Cardiac muscle cell (in vitro differentiated cells and primary cell): ENCODE measurements at regions not wholly inside any gene's neighbourhood (a gene's known extent, or its start where the extent isn't known, plus 50 kb on each side); places are given as distances from the start of the nearest gene placed in this dataset.

ENCODE experiments used
- DNase-seq, 2 donors: peaks; one replicate each; pipeline versions ENCODE4 v3.0.0 to v3.0.0-alpha.2; 2010 to 2017; ENCODE audit warnings: low read depth in 1 of 2, low spot score in 1 of 2
- H3K27ac ChIP-seq: fragments of 200-600 bp; sonication (generic); 2 replicates; pipeline ENCODE4 v1.5.1; 2016
- H3K27me3 ChIP-seq: fragments of 200-600 bp; sonication (generic); 2 replicates; pipeline ENCODE4 v1.6.0; 2016; ENCODE audit warnings: control low read depth
- H3K36me3 ChIP-seq: fragments of 200-600 bp; sonication (generic); 2 replicates; pipeline ENCODE4 v1.5.1; 2016; ENCODE audit warnings: control low read depth
- H3K4me1 ChIP-seq: fragments of 200-600 bp; sonication (generic); 2 replicates; pipeline ENCODE4 v1.8.1; 2017; ENCODE audit warnings: low read depth, mild to moderate bottlenecking, mixed run types
- H3K4me3 ChIP-seq: fragments of 200-600 bp; sonication (generic); 2 replicates; pipeline ENCODE4 v1.5.1; 2016; ENCODE audit warnings: mild to moderate bottlenecking
- H3K9me3 ChIP-seq: fragments of 200-600 bp; sonication (generic); 2 replicates; pipeline ENCODE4 v1.5.1; 2017; ENCODE audit warnings: low read depth, mild to moderate bottlenecking, control low read depth
- TF ChIP-seq, protein P1 (sequence below): IDR thresholded peaks from 2 replicates; pipeline ENCODE4 v1.5.1; 2012; ENCODE audit warnings: low read depth, mild to moderate bottlenecking, low read length

DNA sequence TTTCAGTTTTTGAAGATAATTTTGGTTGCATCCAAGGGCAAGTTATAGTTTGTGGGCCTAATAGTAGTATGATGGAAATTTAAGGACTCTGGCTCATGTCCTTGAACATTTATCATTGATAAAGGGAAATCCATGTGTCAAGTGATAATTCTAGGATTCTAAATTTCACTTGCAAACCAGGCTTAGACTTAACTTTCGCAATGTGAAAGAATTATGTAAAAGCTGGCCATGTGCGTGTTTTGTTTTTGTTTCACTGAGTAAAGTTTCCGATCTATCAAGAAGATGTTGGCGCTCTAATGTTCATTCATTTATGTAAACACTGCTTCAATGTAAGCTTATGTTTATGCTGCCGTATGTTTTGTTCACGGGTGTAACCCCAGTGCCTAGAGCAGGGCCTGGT, 302.0 kb downstream of the SOX4 start:
- no peaks in the 10 kb centered on the region for H3K36me3 ChIP-seq
- H3K27ac ChIP-seq = no peak overlapping the region
- no peaks in the 10 kb centered on the region for H3K4me1 ChIP-seq
- TF ChIP-seq, protein P1, sequence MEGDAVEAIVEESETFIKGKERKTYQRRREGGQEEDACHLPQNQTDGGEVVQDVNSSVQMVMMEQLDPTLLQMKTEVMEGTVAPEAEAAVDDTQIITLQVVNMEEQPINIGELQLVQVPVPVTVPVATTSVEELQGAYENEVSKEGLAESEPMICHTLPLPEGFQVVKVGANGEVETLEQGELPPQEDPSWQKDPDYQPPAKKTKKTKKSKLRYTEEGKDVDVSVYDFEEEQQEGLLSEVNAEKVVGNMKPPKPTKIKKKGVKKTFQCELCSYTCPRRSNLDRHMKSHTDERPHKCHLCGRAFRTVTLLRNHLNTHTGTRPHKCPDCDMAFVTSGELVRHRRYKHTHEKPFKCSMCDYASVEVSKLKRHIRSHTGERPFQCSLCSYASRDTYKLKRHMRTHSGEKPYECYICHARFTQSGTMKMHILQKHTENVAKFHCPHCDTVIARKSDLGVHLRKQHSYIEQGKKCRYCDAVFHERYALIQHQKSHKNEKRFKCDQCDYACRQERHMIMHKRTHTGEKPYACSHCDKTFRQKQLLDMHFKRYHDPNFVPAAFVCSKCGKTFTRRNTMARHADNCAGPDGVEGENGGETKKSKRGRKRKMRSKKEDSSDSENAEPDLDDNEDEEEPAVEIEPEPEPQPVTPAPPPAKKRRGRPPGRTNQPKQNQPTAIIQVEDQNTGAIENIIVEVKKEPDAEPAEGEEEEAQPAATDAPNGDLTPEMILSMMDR = no peak
- no peaks in the 10 kb centered on the region for H3K27me3 ChIP-seq
- DNase-seq = no peak
- no peak overlapping the region for H3K4me3 ChIP-seq
- no peaks in the 10 kb centered on the region for H3K9me3 ChIP-seq

DNA sequence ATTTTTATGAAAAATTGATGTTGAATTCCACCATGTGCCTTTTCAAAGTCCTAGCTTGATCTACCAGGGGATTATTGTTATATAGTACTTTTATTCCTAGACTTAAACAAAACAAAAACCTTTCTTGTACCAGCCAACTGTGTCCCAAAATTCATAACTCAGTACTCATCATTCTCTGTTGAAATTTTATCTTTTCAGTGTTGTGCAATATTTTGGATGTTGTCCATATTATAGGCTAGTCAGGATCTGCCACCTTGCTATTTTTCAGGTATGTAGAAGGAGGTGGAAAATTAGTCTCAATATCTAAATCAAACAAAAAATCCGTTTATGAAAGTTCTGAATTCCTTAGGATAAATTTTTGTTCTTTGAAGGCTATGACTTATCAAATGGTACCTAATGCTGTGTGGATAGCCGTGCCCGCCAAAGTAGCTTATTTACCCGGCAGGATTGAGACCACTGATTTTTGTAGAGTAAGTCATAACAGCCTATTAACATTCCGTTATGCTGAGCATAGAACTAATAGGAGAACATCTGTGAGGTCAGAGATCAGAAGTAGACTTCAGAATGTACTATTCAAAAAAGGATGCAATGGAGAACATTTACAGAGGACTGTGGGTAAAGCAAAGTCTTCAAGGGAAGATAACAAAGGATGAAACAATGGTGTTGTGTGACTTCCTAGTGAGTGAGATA, 304.7 kb downstream of the SOX4 start:
- H3K27ac ChIP-seq = no peak overlapping the region
- no peak for DNase-seq
- TF ChIP-seq, protein P1 = no peak
- no peaks in the 10 kb centered on the region for H3K9me3 ChIP-seq
- H3K36me3 ChIP-seq = no peaks in the 10 kb centered on the region
- no peaks in the 10 kb centered on the region for H3K27me3 ChIP-seq
- H3K4me3 ChIP-seq = no peak overlapping the region
- H3K4me1 ChIP-seq = no peaks in the 10 kb centered on the region

DNA sequence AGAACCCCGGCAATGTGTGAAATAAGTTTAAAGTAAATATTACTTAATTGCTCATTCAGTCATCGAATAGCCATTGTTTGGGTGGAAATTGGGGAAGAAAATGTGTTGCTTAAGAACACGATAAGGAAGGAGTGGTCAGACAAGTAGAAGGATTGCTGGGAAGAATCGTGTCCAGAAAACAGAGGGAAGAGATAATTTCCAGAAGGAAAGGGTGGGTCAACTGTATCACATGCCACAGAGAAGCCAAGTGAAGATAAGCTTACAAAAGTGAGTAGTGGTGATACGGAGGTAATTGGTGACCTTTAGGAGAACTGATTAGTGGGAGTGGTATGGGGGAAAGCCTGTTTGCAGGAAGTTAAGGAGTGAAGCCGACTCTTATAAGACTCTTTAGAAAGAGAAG, 306.2 kb downstream of the SOX4 start:
- H3K4me3 ChIP-seq = no peak overlapping the region

DNA sequence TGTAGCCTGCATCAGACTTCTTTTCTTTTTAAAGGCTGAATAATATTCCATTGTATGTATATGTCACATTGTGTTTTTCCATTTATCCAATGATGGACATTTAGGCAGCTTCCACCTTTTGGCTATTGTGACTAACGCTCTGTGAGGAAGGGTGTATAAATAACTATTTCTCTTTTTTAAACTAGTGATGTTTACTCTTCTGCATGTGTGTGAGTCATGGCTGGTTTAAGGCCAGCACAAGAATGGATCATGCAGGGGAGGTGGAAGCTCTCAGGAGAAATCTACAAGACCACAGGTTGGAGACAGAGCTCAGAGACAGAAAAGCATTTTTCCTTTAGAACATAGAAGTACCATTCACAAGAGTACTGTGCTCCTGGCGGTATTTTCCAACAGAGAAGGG, 307.2 kb downstream of the SOX4 start:
- no peaks in the 10 kb centered on the region for H3K36me3 ChIP-seq
- peak in 1 of 2 donors; percentile 58 for DNase-seq
- H3K4me3 ChIP-seq = no peak overlapping the region
- TF ChIP-seq, protein P1 = no peak
- no peak overlapping the region for H3K27ac ChIP-seq
- H3K27me3 ChIP-seq = no peaks in the 10 kb centered on the region
- no peaks in the 10 kb centered on the region for H3K9me3 ChIP-seq
- no peaks in the 10 kb centered on the region for H3K4me1 ChIP-seq

More for the DNA sequence above, 306.2 kb downstream of the SOX4 start:
- no peaks in the 10 kb centered on the region for H3K27me3 ChIP-seq
- no peaks in the 10 kb centered on the region for H3K4me1 ChIP-seq
- no peaks in the 10 kb centered on the region for H3K36me3 ChIP-seq
- H3K9me3 ChIP-seq = no peaks in the 10 kb centered on the region
- DNase-seq = peak in 1 of 2 donors; percentile 51
- TF ChIP-seq, protein P1 = no peak
- no peak overlapping the region for H3K27ac ChIP-seq

DNA sequence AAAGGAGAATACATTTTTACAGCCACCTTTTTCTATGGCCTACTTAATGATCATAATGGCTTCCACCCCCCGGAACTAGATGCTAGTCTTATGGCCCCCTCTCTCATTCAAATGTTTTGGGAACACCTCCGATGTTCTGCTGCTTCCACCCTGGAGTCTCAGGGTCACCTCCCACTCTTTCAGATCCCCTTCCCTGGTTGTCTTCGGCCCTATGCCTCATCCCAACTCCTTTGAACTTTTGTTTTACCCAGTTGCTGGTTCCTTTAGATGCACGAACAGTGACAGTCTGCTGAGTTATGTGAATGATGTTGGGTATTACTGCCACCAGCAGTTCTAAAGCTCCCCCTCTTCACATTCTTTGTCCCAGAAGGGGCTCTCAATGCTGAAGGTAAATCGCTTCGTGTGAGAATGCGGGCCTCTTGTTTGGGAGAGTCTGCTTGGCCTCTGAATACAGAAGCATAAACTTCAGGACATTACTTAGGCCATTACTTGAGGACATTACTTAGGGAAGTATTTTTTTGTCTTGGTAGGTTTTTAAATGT, 309.1 kb downstream of the SOX4 start:
- no peaks in the 10 kb centered on the region for H3K27me3 ChIP-seq
- DNase-seq = peak in 1 of 2 donors; percentile 22
- H3K4me3 ChIP-seq = no peak overlapping the region
- TF ChIP-seq, protein P1 = no peak
- H3K4me1 ChIP-seq = no peaks in the 10 kb centered on the region
- H3K9me3 ChIP-seq = no peaks in the 10 kb centered on the region
- H3K36me3 ChIP-seq = no peaks in the 10 kb centered on the region
- H3K27ac ChIP-seq = no peak overlapping the region
